ENCODE measurements at regions not wholly inside any gene's neighbourhood (a gene's known extent, or its start where the extent isn't known, plus 50 kb on each side); places are given as distances from the start of the nearest gene placed in this dataset.
"Not testable (repeated sequence)": the region's sequence is repeated elsewhere in the genome, so short reads cannot be mapped to it uniquely, and the experiment has no call there.

DNA sequence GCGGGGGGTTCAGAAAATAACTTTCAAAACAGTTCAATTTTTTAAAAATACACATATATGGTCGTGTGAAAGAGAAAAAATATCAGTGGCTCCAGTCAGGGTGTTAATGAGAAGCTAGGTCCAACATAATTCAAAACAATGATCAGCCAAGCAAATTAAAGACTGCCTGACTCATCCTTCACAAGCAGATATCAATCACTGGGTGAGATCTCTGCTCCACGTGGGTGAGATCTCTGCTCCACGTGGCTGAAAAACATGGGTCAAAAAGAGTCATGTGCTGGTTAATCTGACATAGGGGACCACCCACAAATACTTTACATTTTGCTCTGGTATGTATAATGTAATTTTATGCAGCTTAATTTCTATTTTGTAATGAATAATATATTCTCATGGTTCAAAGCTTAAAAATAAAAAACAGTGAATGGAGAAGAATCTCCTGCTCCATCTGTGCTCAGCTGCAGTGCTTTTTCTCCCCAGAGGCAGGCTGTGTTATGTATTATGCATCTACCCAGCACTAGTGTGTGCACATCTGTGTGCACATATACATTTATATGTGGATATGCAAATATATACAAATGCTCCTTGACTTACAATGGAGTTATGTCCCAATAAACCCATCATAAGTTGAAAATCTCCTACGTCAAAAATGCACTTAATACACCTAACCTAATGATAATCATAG lies 93.1 kb upstream of the S1PR3 start:
- Histone ChIP-seq H3K27ac (no peak overlapping the region), H3K4me1 (ENCODE audit: control insufficient read depth in 1 of 2, low read depth in 2 of 2) (no peaks in the 10 kb centered on the region), H3K4me3 (no peak overlapping the region), H3K9me3 (no peaks in the 10 kb centered on the region), H3K36me3 (no peaks in the 10 kb centered on the region), H3K27me3 (replicated peaks; ENCODE audit: insufficient read depth) (no peaks in the 10 kb centered on the region)
- DNase-seq (ENCODE audit: low spot score) (no peak), ATAC-seq (ENCODE audit: insufficient number of reproducible peaks, low FRiP score, low read depth) (no peak)
- TF ChIP-seq, protein P1, sequence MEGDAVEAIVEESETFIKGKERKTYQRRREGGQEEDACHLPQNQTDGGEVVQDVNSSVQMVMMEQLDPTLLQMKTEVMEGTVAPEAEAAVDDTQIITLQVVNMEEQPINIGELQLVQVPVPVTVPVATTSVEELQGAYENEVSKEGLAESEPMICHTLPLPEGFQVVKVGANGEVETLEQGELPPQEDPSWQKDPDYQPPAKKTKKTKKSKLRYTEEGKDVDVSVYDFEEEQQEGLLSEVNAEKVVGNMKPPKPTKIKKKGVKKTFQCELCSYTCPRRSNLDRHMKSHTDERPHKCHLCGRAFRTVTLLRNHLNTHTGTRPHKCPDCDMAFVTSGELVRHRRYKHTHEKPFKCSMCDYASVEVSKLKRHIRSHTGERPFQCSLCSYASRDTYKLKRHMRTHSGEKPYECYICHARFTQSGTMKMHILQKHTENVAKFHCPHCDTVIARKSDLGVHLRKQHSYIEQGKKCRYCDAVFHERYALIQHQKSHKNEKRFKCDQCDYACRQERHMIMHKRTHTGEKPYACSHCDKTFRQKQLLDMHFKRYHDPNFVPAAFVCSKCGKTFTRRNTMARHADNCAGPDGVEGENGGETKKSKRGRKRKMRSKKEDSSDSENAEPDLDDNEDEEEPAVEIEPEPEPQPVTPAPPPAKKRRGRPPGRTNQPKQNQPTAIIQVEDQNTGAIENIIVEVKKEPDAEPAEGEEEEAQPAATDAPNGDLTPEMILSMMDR (IDR thresholded peaks at IDR 0.05): no peak

DNA sequence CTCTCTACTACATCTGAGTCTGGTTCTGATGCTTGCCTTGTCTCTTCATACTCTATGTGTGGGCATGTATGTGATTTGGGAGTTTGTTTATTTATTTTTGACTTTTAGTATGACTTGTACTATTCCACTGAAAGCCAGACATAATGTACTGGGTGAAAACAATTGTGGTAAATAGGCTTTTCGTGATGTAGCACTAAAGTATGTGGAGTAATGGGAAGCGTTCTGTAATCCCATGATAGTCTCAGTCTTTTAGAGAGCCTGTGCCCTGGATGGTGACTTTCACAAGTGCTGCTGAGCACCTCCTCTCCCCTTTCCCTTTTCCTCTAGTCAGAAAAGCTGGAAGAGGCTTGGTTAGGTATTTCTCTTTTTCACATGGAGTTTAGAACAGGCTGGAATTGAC lies 85.8 kb upstream of the S1PR3 start:
- no peak overlapping the region for H3K4me3 ChIP-seq
- no peaks in the 10 kb centered on the region for H3K4me1 ChIP-seq (ENCODE audit: control insufficient read depth in 1 of 2, low read depth in 2 of 2)
- H3K36me3 ChIP-seq: no peaks in the 10 kb centered on the region
- DNase-seq (ENCODE audit: low spot score) (no peak), ATAC-seq (ENCODE audit: insufficient number of reproducible peaks, low FRiP score, low read depth) (no peak)
- no peaks in the 10 kb centered on the region for H3K27me3 ChIP-seq (replicated peaks; ENCODE audit: insufficient read depth)
- H3K9me3 ChIP-seq: no peaks in the 10 kb centered on the region
- no peak overlapping the region for H3K27ac ChIP-seq
- TF ChIP-seq, protein P1 (IDR thresholded peaks at IDR 0.05): no peak

DNA sequence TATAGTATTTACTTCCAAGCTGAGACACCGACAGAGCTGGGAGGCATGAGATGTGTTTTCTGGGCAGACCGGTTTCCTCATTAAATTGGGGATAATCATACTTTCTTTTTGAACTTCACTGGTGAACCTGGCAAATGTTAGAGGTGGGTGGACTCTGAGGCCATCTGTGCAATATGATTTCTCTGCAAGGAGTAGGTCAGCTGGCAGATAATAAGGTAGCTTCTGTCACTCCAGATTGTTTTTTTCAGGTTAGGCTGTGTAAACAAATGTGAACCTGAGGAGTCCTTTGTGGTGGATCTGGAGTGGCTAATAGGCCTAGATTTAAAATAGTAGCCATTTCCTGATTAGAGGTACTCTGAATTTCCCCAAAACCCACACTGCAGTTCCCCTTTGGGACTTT lies 75.4 kb upstream of the S1PR3 start:
- DNase-seq (ENCODE audit: low spot score): no peak
- H3K36me3 ChIP-seq: no peaks in the 10 kb centered on the region
- TF ChIP-seq, protein P1 (IDR thresholded peaks at IDR 0.05): no peak
- no peaks in the 10 kb centered on the region for H3K9me3 ChIP-seq
- H3K4me3 ChIP-seq: no peak overlapping the region
- H3K27me3 ChIP-seq (replicated peaks; ENCODE audit: insufficient read depth): no peaks in the 10 kb centered on the region
- peaks cover 8 to 9% of the 10 kb centered on the region in 2 donors for H3K4me1 ChIP-seq (ENCODE audit: control insufficient read depth in 1 of 2, low read depth in 2 of 2)
- no peak overlapping the region for H3K27ac ChIP-seq
- ATAC-seq (ENCODE audit: insufficient number of reproducible peaks, low FRiP score, low read depth): no peak

DNA sequence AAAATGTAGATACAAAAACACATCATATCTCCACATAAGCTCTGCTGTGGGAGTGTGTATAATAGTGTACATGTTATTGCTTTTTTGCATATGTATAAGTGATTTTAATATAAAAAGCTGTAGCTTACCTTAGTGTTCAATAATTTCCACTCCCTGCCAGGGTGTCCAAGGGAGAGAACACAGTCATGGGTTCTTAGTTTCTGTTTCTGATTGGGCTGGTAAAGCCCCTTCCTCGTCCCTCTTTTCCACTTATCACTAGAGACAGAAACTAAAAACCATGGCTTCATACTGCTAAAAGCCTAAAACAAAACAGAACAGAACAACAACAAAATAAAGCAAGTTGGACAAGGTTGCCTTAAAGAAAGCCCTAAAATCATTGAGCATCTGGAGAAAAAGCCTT lies 74.4 kb upstream of the S1PR3 start:
- Histone ChIP-seq H3K4me1 (ENCODE audit: control insufficient read depth in 1 of 2, low read depth in 2 of 2) (peaks cover 8 to 9% of the 10 kb centered on the region in 2 donors), H3K9me3 (no peaks in the 10 kb centered on the region), H3K36me3 (no peaks in the 10 kb centered on the region), H3K27me3 (replicated peaks; ENCODE audit: insufficient read depth) (no peaks in the 10 kb centered on the region), H3K27ac (no peak overlapping the region), H3K4me3 (no peak overlapping the region)
- no peak for ATAC-seq (ENCODE audit: insufficient number of reproducible peaks, low FRiP score, low read depth)
- no peak for DNase-seq (ENCODE audit: low spot score)
- TF ChIP-seq, protein P1 (IDR thresholded peaks at IDR 0.05): no peak

DNA sequence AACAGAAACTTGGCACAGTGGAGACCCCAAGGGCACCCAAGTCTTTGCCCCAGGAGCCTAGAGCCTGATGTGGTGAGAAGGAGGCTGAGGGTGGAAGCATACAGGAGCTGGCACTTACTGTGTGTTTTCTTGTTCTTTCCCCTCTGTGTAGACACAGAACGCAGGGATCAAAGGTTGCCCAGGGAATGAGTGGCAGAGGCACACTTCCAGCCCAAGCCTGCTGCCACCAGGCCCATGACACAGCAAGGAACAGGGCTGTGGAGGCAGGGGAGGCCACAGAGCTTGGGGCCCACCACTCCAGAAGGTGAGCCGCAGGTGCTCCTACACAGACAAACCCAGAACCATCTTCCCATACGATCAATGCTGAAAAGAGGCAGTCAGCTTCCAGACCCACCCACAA lies 73.9 kb upstream of the S1PR3 start:
- ATAC-seq (ENCODE audit: insufficient number of reproducible peaks, low FRiP score, low read depth): no peak
- no peak overlapping the region for H3K27ac ChIP-seq
- H3K4me3 ChIP-seq: no peak overlapping the region
- peaks cover 8 to 9% of the 10 kb centered on the region in 2 donors for H3K4me1 ChIP-seq (ENCODE audit: control insufficient read depth in 1 of 2, low read depth in 2 of 2)
- no peaks in the 10 kb centered on the region for H3K9me3 ChIP-seq
- TF ChIP-seq, protein P1 (IDR thresholded peaks at IDR 0.05): no peak
- no peaks in the 10 kb centered on the region for H3K36me3 ChIP-seq
- no peaks in the 10 kb centered on the region for H3K27me3 ChIP-seq (replicated peaks; ENCODE audit: insufficient read depth)
- no peak for DNase-seq (ENCODE audit: low spot score)

DNA sequence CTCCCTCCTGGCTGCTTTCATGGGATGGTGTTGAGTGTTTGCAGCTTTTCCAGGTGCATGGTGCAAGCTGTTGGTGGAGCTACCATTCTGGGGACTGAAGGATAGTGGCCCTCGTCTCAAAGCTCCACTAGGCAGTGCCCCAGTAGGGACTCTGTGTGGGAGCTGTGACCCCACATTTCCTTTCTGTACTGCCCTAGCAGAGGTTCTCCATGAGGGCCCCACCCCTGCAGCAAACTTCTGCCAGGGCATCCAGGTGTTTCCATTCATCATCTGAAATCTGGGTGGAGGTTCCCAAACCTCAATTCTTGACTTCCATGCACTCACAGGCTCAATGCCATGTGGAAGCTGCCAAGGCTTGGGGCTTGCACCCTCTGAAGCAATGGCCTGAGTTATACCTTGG lies 72.7 kb upstream of the S1PR3 start:
- H3K27ac ChIP-seq; H3K36me3 ChIP-seq; H3K9me3 ChIP-seq; DNase-seq (ENCODE audit: low spot score); H3K4me3 ChIP-seq; H3K4me1 ChIP-seq (ENCODE audit: control insufficient read depth in 1 of 2, low read depth in 2 of 2); ATAC-seq (ENCODE audit: insufficient number of reproducible peaks, low FRiP score, low read depth); H3K27me3 ChIP-seq (replicated peaks; ENCODE audit: insufficient read depth): not testable (repeated sequence)

All from thoracic aorta (tissue), 2 donors.